Activated naive CD8-positive, alpha-beta T cell treated with anti-CD3 and anti-CD28 coated beads, Interleukin-2, amount 50 U/mL, for 24 hours (primary cell): ENCODE measurements at regions not wholly inside any gene's neighbourhood (a gene's known extent, or its start where the extent isn't known, plus 50 kb on each side); places are given as distances from the start of the nearest gene placed in this dataset.

Experiments used
- ATAC-seq: fragments of 150-1000 bp; cut with Tn5 transposase; one replicate; pipeline ENCODE4 v1.10.0; 2021
- DNase-seq: peaks from one replicate; pipeline ENCODE4 v3.0.0; 2021
- H3K27ac Mint-ChIP-seq: one replicate; pipeline ENCODE4 v1.8.0; 2021; ENCODE audit warnings: mild to moderate bottlenecking, mixed read lengths
- H3K27me3 Mint-ChIP-seq: one replicate; pipeline ENCODE4 v1.8.0; 2021; ENCODE audit warnings: mixed read lengths
- H3K36me3 Mint-ChIP-seq: one replicate; pipeline ENCODE4 v1.8.0; 2021; ENCODE audit warnings: low read depth, mixed read lengths
- H3K4me1 Mint-ChIP-seq: one replicate; pipeline ENCODE4 v1.8.0; 2021; ENCODE audit warnings: mixed read lengths
- H3K4me3 Mint-ChIP-seq: one replicate; pipeline ENCODE4 v1.8.0; 2021; ENCODE audit warnings: mild to moderate bottlenecking, moderate library complexity, mixed read lengths
- H3K9me3 Mint-ChIP-seq: one replicate; pipeline ENCODE4 v1.8.0; 2021; ENCODE audit warnings: mixed read lengths

- Mint-ChIP-seq H3K36me3 (no peaks in the 10 kb centered on the region), H3K27ac (no peak overlapping the region), H3K4me1 (no peaks in the 10 kb centered on the region), H3K9me3 (no peaks in the 10 kb centered on the region), H3K4me3 (no peak overlapping the region), H3K27me3 (no peaks in the 10 kb centered on the region)
- no peak for ATAC-seq
- DNase-seq = no peak
Observed at GRCh38 chr6:9484091-9484490, 930.8 kb downstream of the TFAP2A start.

- Mint-ChIP-seq H3K4me3 (no peak overlapping the region), H3K27ac (no peak overlapping the region), H3K9me3 (peaks cover 4% of the 10 kb centered on the region), H3K36me3 (no peaks in the 10 kb centered on the region), H3K27me3 (no peaks in the 10 kb centered on the region), H3K4me1 (no peaks in the 10 kb centered on the region)
- ATAC-seq = peak; percentile 61
- no peak for DNase-seq
Observed at GRCh38 chr6:9482030-9482738, 932.7 kb downstream of the TFAP2A start.

GRCh38 chr6:9481292-9482029 is 933.4 kb downstream of the TFAP2A start:
- no peak overlapping the region for H3K27ac Mint-ChIP-seq
- H3K4me3 Mint-ChIP-seq = no peak overlapping the region
- no peaks in the 10 kb centered on the region for H3K27me3 Mint-ChIP-seq
- DNase-seq = no peak
- H3K9me3 Mint-ChIP-seq = peaks cover 4% of the 10 kb centered on the region
- H3K4me1 Mint-ChIP-seq = no peaks in the 10 kb centered on the region
- H3K36me3 Mint-ChIP-seq = no peaks in the 10 kb centered on the region
- ATAC-seq = no peak

GRCh38 chr6:9468277-9468676 is 946.6 kb downstream of the TFAP2A start:
- H3K9me3 Mint-ChIP-seq = no peaks in the 10 kb centered on the region
- H3K27me3 Mint-ChIP-seq = no peaks in the 10 kb centered on the region
- no peak overlapping the region for H3K27ac Mint-ChIP-seq
- ATAC-seq (no peak), DNase-seq (no peak)
- no peaks in the 10 kb centered on the region for H3K4me1 Mint-ChIP-seq
- H3K36me3 Mint-ChIP-seq = no peaks in the 10 kb centered on the region
- H3K4me3 Mint-ChIP-seq = no peak overlapping the region

GRCh38 chr6:9467741-9468140 is 947.1 kb downstream of the TFAP2A start:
- Mint-ChIP-seq H3K9me3 (no peaks in the 10 kb centered on the region), H3K36me3 (no peaks in the 10 kb centered on the region), H3K4me3 (no peak overlapping the region), H3K27ac (no peak overlapping the region), H3K4me1 (no peaks in the 10 kb centered on the region), H3K27me3 (no peaks in the 10 kb centered on the region)
- ATAC-seq = no peak
- no peak for DNase-seq

- no peak for DNase-seq
- no peak overlapping the region for H3K27ac Mint-ChIP-seq
- no peaks in the 10 kb centered on the region for H3K4me1 Mint-ChIP-seq
- H3K4me3 Mint-ChIP-seq = no peak overlapping the region
- peaks cover 4% of the 10 kb centered on the region for H3K9me3 Mint-ChIP-seq
- no peak for ATAC-seq
- H3K36me3 Mint-ChIP-seq = no peaks in the 10 kb centered on the region
- H3K27me3 Mint-ChIP-seq = no peaks in the 10 kb centered on the region
Observed at GRCh38 chr6:9464583-9464982, 950.3 kb downstream of the TFAP2A start.

GRCh38 chr6:9463311-9463710 is 951.6 kb downstream of the TFAP2A start:
- Mint-ChIP-seq H3K9me3 (peaks cover 4% of the 10 kb centered on the region), H3K27ac (no peak overlapping the region), H3K4me3 (no peak overlapping the region), H3K36me3 (no peaks in the 10 kb centered on the region), H3K27me3 (no peaks in the 10 kb centered on the region), H3K4me1 (no peaks in the 10 kb centered on the region)
- DNase-seq (no peak), ATAC-seq (no peak)

GRCh38 chr6:9461188-9461587 is 953.7 kb downstream of the TFAP2A start:
- Mint-ChIP-seq H3K9me3 (peaks cover 4% of the 10 kb centered on the region), H3K36me3 (no peaks in the 10 kb centered on the region), H3K4me1 (no peaks in the 10 kb centered on the region), H3K27ac (no peak overlapping the region), H3K27me3 (no peaks in the 10 kb centered on the region), H3K4me3 (no peak overlapping the region)
- ATAC-seq (no peak), DNase-seq (no peak)

- no peaks in the 10 kb centered on the region for H3K36me3 Mint-ChIP-seq
- no peak overlapping the region for H3K4me3 Mint-ChIP-seq
- H3K27me3 Mint-ChIP-seq = no peaks in the 10 kb centered on the region
- H3K9me3 Mint-ChIP-seq = peaks cover 4% of the 10 kb centered on the region
- no peak for ATAC-seq
- H3K27ac Mint-ChIP-seq = no peak overlapping the region
- H3K4me1 Mint-ChIP-seq = no peaks in the 10 kb centered on the region
- DNase-seq = no peak
Observed at GRCh38 chr6:9458424-9458823, 956.5 kb downstream of the TFAP2A start.

GRCh38 chr6:9455864-9456658 is 958.8 kb downstream of the TFAP2A start:
- H3K36me3 Mint-ChIP-seq = no peaks in the 10 kb centered on the region
- no peaks in the 10 kb centered on the region for H3K4me1 Mint-ChIP-seq
- ATAC-seq = no peak
- H3K27me3 Mint-ChIP-seq = no peaks in the 10 kb centered on the region
- H3K4me3 Mint-ChIP-seq = no peak overlapping the region
- no peak for DNase-seq
- H3K27ac Mint-ChIP-seq = no peak overlapping the region
- peaks cover under 1% of the 10 kb centered on the region for H3K9me3 Mint-ChIP-seq

- Mint-ChIP-seq H3K9me3 (peaks cover 9% of the 10 kb centered on the region), H3K27ac (no peak overlapping the region), H3K27me3 (no peaks in the 10 kb centered on the region), H3K4me3 (no peak overlapping the region), H3K36me3 (no peaks in the 10 kb centered on the region), H3K4me1 (no peaks in the 10 kb centered on the region)
- ATAC-seq (no peak), DNase-seq (no peak)
Observed at GRCh38 chr6:9439621-9440330, 975.1 kb downstream of the TFAP2A start.

GRCh38 chr6:9437836-9438235 is 977.0 kb downstream of the TFAP2A start:
- Mint-ChIP-seq H3K4me1 (no peaks in the 10 kb centered on the region), H3K36me3 (no peaks in the 10 kb centered on the region), H3K27me3 (no peaks in the 10 kb centered on the region), H3K27ac (no peak overlapping the region), H3K4me3 (no peak overlapping the region), H3K9me3 (peaks cover 4% of the 10 kb centered on the region)
- ATAC-seq (no peak), DNase-seq (no peak)

- no peaks in the 10 kb centered on the region for H3K27me3 Mint-ChIP-seq
- no peaks in the 10 kb centered on the region for H3K4me1 Mint-ChIP-seq
- no peaks in the 10 kb centered on the region for H3K9me3 Mint-ChIP-seq
- ATAC-seq (no peak), DNase-seq (no peak)
- no peak overlapping the region for H3K4me3 Mint-ChIP-seq
- no peak overlapping the region for H3K27ac Mint-ChIP-seq
- H3K36me3 Mint-ChIP-seq = no peaks in the 10 kb centered on the region
Observed at GRCh38 chr6:9435281-9435680, 979.6 kb downstream of the TFAP2A start.

GRCh38 chr6:9431945-9432344 is 982.9 kb downstream of the TFAP2A start:
- ATAC-seq = no peak
- no peaks in the 10 kb centered on the region for H3K4me1 Mint-ChIP-seq

More at GRCh38 chr6:9431945-9432344, 982.9 kb downstream of the TFAP2A start:
- no peak overlapping the region for H3K27ac Mint-ChIP-seq
- DNase-seq = no peak
- H3K36me3 Mint-ChIP-seq = no peaks in the 10 kb centered on the region
- no peaks in the 10 kb centered on the region for H3K27me3 Mint-ChIP-seq
- no peak overlapping the region for H3K4me3 Mint-ChIP-seq
- H3K9me3 Mint-ChIP-seq = peaks cover 7% of the 10 kb centered on the region
